GM19193 (cell line): ENCODE measurements at regions not wholly inside any gene's neighbourhood (a gene's known extent, or its start where the extent isn't known, plus 50 kb on each side); places are given as distances from the start of the nearest gene placed in this dataset.

Experiments used
- POLR2A ChIP-seq: IDR thresholded peaks from 4 replicates; pipeline ENCODE4 v1.6.1; 2011; ENCODE audit not compliant: insufficient read depth, insufficient read length; ENCODE audit errors: extremely low read depth

- TF ChIP-seq POLR2A = no peak
Observed at GRCh38 chr1:38584448-38585355, 274.9 kb downstream of the RRAGC start.

- no peak for TF ChIP-seq POLR2A
Observed at GRCh38 chr1:38581396-38581795, 278.2 kb downstream of the RRAGC start.

- TF ChIP-seq POLR2A = no peak
Observed at GRCh38 chr1:38580594-38580993, 279.0 kb downstream of the RRAGC start.

GRCh38 chr1:38579056-38579455 lies 280.5 kb downstream of the RRAGC start:
- no peak for TF ChIP-seq POLR2A

- no peak for TF ChIP-seq POLR2A
Observed at GRCh38 chr1:38578271-38578951, 281.2 kb downstream of the RRAGC start.

GRCh38 chr1:38577937-38578270 lies 281.7 kb downstream of the RRAGC start:
- no peak for TF ChIP-seq POLR2A

GRCh38 chr1:38577385-38577784 lies 282.2 kb downstream of the RRAGC start:
- no peak for TF ChIP-seq POLR2A

GRCh38 chr1:38576241-38576640 lies 283.3 kb downstream of the RRAGC start:
- no peak for TF ChIP-seq POLR2A

GRCh38 chr1:38571726-38572125 lies 287.8 kb downstream of the RRAGC start:
- no peak for TF ChIP-seq POLR2A

GRCh38 chr1:38570657-38570975 lies 289.0 kb downstream of the RRAGC start:
- no peak for TF ChIP-seq POLR2A

- no peak for TF ChIP-seq POLR2A
Observed at GRCh38 chr1:38569932-38570656, 289.5 kb downstream of the RRAGC start.

GRCh38 chr1:38568061-38568857 lies 291.3 kb downstream of the RRAGC start:
- no peak for TF ChIP-seq POLR2A

- no peak for TF ChIP-seq POLR2A
Observed at GRCh38 chr1:38567401-38567800, 292.2 kb downstream of the RRAGC start.

- no peak for TF ChIP-seq POLR2A
Observed at GRCh38 chr1:38565020-38565491, 294.5 kb downstream of the RRAGC start.
